SU-DHL-6 (cell line): ENCODE measurements at regions not wholly inside any gene's neighbourhood (a gene's known extent, or its start where the extent isn't known, plus 50 kb on each side); places are given as distances from the start of the nearest gene placed in this dataset.

Experiments used
- H2AFZ ChIP-seq: fragments of 200-600 bp; sonication (generic); 2 replicates; pipeline ENCODE4 v1.6.1; 2014; ENCODE audit warnings: low read depth, mild to moderate bottlenecking, moderate library complexity, mixed read lengths, antibody characterized with exemption, low read length; ENCODE audit not compliant: severe bottlenecking
- H3F3A ChIP-seq: fragments of 200-600 bp; shearing (Covaris generic); 2 replicates; pipeline ENCODE4 v1.6.0; 2016; ENCODE audit warnings: antibody characterized with exemption, mild to moderate bottlenecking; ENCODE audit not compliant: insufficient read depth
- H3K27ac ChIP-seq: fragments of 200-600 bp; sonication (generic); 2 replicates; pipeline ENCODE4 v1.5.1; 2016; ENCODE audit warnings: low read depth, mild to moderate bottlenecking, low read length, moderate library complexity, mixed read lengths
- H3K27me3 ChIP-seq: fragments of 200-600 bp; sonication (generic), shearing (Covaris generic); 2 replicates; pipeline ENCODE4 v1.6.0; 2014; ENCODE audit warnings: mild to moderate bottlenecking, low read length
- H3K36me3 ChIP-seq: fragments of 200-600 bp; sonication (generic); 2 replicates; pipeline ENCODE4 v1.6.1; 2014; ENCODE audit warnings: mild to moderate bottlenecking, low read length, mixed read lengths
- H3K4me2 ChIP-seq: fragments of 300-600, 200-600 bp; shearing (Covaris generic), sonication (generic); 2 replicates; pipeline ENCODE4 v1.6.0; 2014; ENCODE audit warnings: low read length, low read depth, mild to moderate bottlenecking; ENCODE audit not compliant: poor library complexity, severe bottlenecking
- H3K4me3 ChIP-seq: fragments of 200-600 bp; sonication (generic); 2 replicates; pipeline ENCODE4 v1.5.1; 2014; ENCODE audit warnings: antibody characterized with exemption, low read length, mild to moderate bottlenecking, mixed read lengths; ENCODE audit not compliant: insufficient read depth, poor library complexity, severe bottlenecking
- H3K79me2 ChIP-seq: fragments of 200-600 bp; sonication (generic); 2 replicates; pipeline ENCODE4 v1.6.1; 2014; ENCODE audit warnings: mild to moderate bottlenecking, low read length, moderate library complexity; ENCODE audit not compliant: insufficient read depth
- H3K9ac ChIP-seq: fragments of 200-600 bp; sonication (generic); 2 replicates; pipeline ENCODE4 v1.7.0; 2014; ENCODE audit warnings: mild to moderate bottlenecking, low read length
- H3K9me2 ChIP-seq: fragments of 200-600 bp; sonication (generic); replicated peaks from 2 replicates; pipeline ENCODE4 v1.6.1; 2014; ENCODE audit warnings: low read length; ENCODE audit not compliant: insufficient read depth
- H3K9me3 ChIP-seq: fragments of 200-600 bp; sonication (generic); 2 replicates; pipeline ENCODE4 v1.6.1; 2014; ENCODE audit warnings: low read length, mixed read lengths; ENCODE audit not compliant: insufficient read depth
- H4K20me1 ChIP-seq: fragments of 200-600 bp; sonication (generic); 2 replicates; pipeline ENCODE4 v1.6.1; 2014; ENCODE audit warnings: low read depth, mild to moderate bottlenecking, antibody characterized with exemption, low read length, moderate library complexity, mixed read lengths
- EZH2phosphoT487 ChIP-seq: fragments of 200-600 bp; sonication (generic), shearing (Covaris generic); conservative IDR thresholded peaks from 2 replicates; pipeline ENCODE4 v1.6.1; 2018; ENCODE audit warnings: mild to moderate bottlenecking, antibody characterized with exemption, low read length, moderate library complexity, mixed read lengths
- TF ChIP-seq, protein P1 (sequence below): fragments of 200-600 bp; sonication (generic); IDR thresholded peaks from one replicate; pipeline ENCODE4 v1.5.1; 2017; ENCODE audit warnings: antibody characterized with exemption, mild to moderate bottlenecking, low read length, moderate library complexity; ENCODE audit not compliant: insufficient read depth, poor library complexity, severe bottlenecking

- no peaks in the 10 kb centered on the region for H3K27me3 ChIP-seq
These were observed 60.1 kb upstream of the RALGAPA2 start for GRCh38 chr20:20772497-20773085.

DNA sequence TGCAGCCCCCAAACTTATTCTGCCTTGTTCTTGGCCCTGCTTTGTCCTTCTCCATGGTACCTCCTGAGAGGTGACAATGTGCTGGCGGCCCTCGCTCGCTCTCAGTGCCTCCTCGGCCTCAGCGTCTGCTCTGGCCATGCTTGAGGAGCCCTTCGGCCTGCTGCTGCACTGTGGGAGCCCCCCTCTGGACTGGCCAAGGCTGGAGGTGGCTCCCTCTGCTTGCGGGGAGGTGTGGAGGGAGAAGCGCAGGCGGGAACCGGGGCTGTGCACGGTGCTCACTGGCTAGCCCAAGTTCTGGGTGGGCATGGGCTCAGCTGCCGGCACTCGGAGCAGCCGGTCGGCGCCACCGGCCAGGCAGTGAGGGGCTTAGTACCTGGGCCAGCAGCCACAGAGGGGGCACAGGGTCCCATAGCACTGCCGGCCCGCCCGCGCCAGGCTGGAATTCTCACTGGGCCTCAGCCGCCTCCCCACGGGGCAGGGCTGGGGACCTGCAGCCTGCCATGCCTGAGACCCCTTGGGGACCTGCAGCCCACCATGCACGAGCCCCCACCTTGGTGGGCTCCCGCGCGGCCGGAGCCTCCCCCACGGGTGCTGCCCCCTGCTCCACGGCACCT is 55.9 kb upstream of the RALGAPA2 start:
- Histone ChIP-seq H3K36me3 (no peaks in the 10 kb centered on the region), H3K9ac (no peak overlapping the region), H3K27ac (no peak overlapping the region), H3F3A (no peaks in the 10 kb centered on the region), H4K20me1 (no peaks in the 10 kb centered on the region), H3K4me2 (no peak overlapping the region), H3K27me3 (no peaks in the 10 kb centered on the region), H2AFZ (no peak overlapping the region), H3K9me3 (no peaks in the 10 kb centered on the region), H3K4me3 (no peak overlapping the region), H3K79me2 (no peaks in the 10 kb centered on the region), H3K9me2 (no peaks in the 10 kb centered on the region)
- TF ChIP-seq, protein P1, sequence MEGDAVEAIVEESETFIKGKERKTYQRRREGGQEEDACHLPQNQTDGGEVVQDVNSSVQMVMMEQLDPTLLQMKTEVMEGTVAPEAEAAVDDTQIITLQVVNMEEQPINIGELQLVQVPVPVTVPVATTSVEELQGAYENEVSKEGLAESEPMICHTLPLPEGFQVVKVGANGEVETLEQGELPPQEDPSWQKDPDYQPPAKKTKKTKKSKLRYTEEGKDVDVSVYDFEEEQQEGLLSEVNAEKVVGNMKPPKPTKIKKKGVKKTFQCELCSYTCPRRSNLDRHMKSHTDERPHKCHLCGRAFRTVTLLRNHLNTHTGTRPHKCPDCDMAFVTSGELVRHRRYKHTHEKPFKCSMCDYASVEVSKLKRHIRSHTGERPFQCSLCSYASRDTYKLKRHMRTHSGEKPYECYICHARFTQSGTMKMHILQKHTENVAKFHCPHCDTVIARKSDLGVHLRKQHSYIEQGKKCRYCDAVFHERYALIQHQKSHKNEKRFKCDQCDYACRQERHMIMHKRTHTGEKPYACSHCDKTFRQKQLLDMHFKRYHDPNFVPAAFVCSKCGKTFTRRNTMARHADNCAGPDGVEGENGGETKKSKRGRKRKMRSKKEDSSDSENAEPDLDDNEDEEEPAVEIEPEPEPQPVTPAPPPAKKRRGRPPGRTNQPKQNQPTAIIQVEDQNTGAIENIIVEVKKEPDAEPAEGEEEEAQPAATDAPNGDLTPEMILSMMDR, result no peak
- no peak for TF ChIP-seq EZH2phosphoT487

More at GRCh38 chr20:20772497-20773085, 60.1 kb upstream of the RALGAPA2 start:
- Histone ChIP-seq H3K27ac (no peak overlapping the region), H4K20me1 (no peaks in the 10 kb centered on the region), H3K36me3 (no peaks in the 10 kb centered on the region), H3F3A (no peaks in the 10 kb centered on the region), H3K9ac (no peak overlapping the region), H3K4me3 (no peak overlapping the region), H2AFZ (no peak overlapping the region), H3K9me2 (no peaks in the 10 kb centered on the region), H3K4me2 (no peak overlapping the region), H3K9me3 (no peaks in the 10 kb centered on the region), H3K79me2 (no peaks in the 10 kb centered on the region)
- no peak for TF ChIP-seq EZH2phosphoT487
- TF ChIP-seq, protein P1, result no peak

DNA sequence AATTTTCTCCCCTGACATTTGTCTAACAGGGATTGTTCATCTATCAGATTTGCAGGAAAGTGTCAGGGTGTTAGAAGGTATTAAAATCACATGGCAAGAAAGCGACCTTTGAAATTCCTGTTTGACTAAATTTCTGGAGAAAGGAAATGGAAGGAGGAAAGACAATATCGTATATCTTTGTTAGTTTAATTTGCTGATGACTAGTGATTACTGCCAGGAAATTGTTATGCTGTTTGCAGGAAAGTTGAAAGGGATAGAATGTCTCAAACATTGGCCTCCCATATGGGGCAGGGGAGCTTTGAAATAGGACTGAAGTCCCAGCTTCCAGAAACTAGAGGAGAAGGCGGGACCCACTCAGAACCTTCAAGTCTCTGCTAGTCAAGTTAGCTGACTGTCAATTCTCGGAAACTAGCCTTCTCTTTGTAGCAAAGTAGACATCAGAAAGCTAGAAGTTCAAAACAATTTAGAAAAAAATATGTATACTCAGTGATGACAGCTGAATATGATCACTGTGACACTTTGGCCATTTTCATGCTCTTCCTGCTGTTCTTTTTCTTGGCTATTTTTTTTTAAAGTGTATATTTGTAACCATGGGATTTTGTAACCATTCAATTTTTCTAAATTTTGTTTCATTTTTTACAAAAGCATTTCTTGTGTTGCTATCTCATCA is 53.4 kb upstream of the RALGAPA2 start:
- Histone ChIP-seq H2AFZ (no peak overlapping the region), H3K36me3 (no peaks in the 10 kb centered on the region), H3K4me3 (no peak overlapping the region), H3F3A (no peaks in the 10 kb centered on the region), H3K27ac (no peak overlapping the region), H3K27me3 (no peaks in the 10 kb centered on the region), H4K20me1 (no peaks in the 10 kb centered on the region), H3K9me3 (no peaks in the 10 kb centered on the region), H3K9me2 (no peaks in the 10 kb centered on the region), H3K9ac (no peak overlapping the region), H3K4me2 (no peak overlapping the region), H3K79me2 (no peaks in the 10 kb centered on the region)
- TF ChIP-seq, protein P1, result no peak
- no peak for TF ChIP-seq EZH2phosphoT487
